CD4-positive, alpha-beta memory T cell (primary cell): ENCODE measurements at regions not wholly inside any gene's neighbourhood (a gene's known extent, or its start where the extent isn't known, plus 50 kb on each side); places are given as distances from the start of the nearest gene placed in this dataset.

Source experiments
- CTCF ChIA-PET: fragments of 350-600 bp; sonication (Branson Sonifier 250); formaldehyde crosslinking; loops from one replicate; lab custom pipeline; 2021; ENCODE audit warnings: inconsistent platforms; ENCODE audit not compliant: partially characterized antibody; lab: Charles Lee
- POLR2A ChIA-PET: fragments of 350-600 bp; sonication (Branson Sonifier 250); formaldehyde crosslinking; loops from one replicate; lab custom pipeline; 2021; ENCODE audit not compliant: partially characterized antibody; lab: Charles Lee
- DNase-seq, 5 donors: peaks; one replicate each; pipeline versions ENCODE4 v3.0.0 to v3.0.0-alpha.2; 2020 to 2022; ENCODE audit warnings: mixed read lengths in 1 of 5
- H3K27ac ChIP-seq: one replicate; pipeline ENCODE4 v1.7.0; 2013; ENCODE audit warnings: low read depth, low read length
- H3K27me3 ChIP-seq: 2 replicates; pipeline ENCODE4 v1.7.0; 2013; ENCODE audit warnings: mild to moderate bottlenecking, low read length, moderate library complexity; ENCODE audit not compliant: insufficient read depth
- H3K36me3 ChIP-seq: 2 replicates; pipeline ENCODE4 v1.7.0; 2013; ENCODE audit warnings: mild to moderate bottlenecking, low read length, moderate library complexity; ENCODE audit not compliant: insufficient read depth
- H3K4me1 ChIP-seq: 2 replicates; pipeline ENCODE4 v1.7.0; 2013; ENCODE audit warnings: mild to moderate bottlenecking, low read length, moderate library complexity; ENCODE audit not compliant: insufficient read depth
- H3K4me3 ChIP-seq, 2 donors: one replicate each; pipeline ENCODE4 v1.7.0; 2013; ENCODE audit warnings: low read length in 2 of 2, mild to moderate bottlenecking in 1 of 2
- H3K9me3 ChIP-seq, 2 donors: one replicate each; pipeline ENCODE4 v1.7.0; 2013; ENCODE audit warnings: low read length in 2 of 2, control low read depth in 1 of 2; ENCODE audit not compliant: control insufficient read depth in 1 of 2
- H3K27ac Mint-ChIP-seq, 7 donors: one replicate each; pipeline ENCODE4 v1.8.0; 2020 to 2021; ENCODE audit warnings: mixed read lengths in 7 of 7, mild to moderate bottlenecking in 6 of 7, inconsistent platforms in 3 of 7, moderate library complexity in 3 of 7
- H3K27me3 Mint-ChIP-seq, 2 donors: one replicate each; pipeline ENCODE4 v1.8.0; 2020 to 2021; ENCODE audit warnings: mixed read lengths in 2 of 2
- H3K36me3 Mint-ChIP-seq, 2 donors: one replicate each; pipeline ENCODE4 v1.8.0; 2020 to 2021; ENCODE audit warnings: mixed read lengths in 2 of 2, inconsistent platforms in 1 of 2, mild to moderate bottlenecking in 1 of 2
- H3K4me1 Mint-ChIP-seq, 4 donors: one replicate each; pipeline ENCODE4 v1.8.0; 2020 to 2021; ENCODE audit warnings: mixed read lengths in 4 of 4, mild to moderate bottlenecking in 1 of 4
- H3K4me3 Mint-ChIP-seq, 8 donors: one replicate each; pipeline ENCODE4 v1.8.0; 2020 to 2021; ENCODE audit warnings: mixed read lengths in 8 of 8, mild to moderate bottlenecking in 7 of 8, moderate library complexity in 6 of 8, inconsistent platforms in 3 of 8
- H3K9me3 Mint-ChIP-seq, 8 donors: one replicate each; pipeline ENCODE4 v1.8.0; 2020 to 2021; ENCODE audit warnings: mixed read lengths in 8 of 8, mild to moderate bottlenecking in 5 of 8, inconsistent platforms in 3 of 8, moderate library complexity in 1 of 8
- intact Hi-C: fragments of 100-400 bp; cut with micrococcal nuclease; formaldehyde crosslinking; loops from one replicate; pipeline ENCODE4 v1.15.1; 2023

DNA sequence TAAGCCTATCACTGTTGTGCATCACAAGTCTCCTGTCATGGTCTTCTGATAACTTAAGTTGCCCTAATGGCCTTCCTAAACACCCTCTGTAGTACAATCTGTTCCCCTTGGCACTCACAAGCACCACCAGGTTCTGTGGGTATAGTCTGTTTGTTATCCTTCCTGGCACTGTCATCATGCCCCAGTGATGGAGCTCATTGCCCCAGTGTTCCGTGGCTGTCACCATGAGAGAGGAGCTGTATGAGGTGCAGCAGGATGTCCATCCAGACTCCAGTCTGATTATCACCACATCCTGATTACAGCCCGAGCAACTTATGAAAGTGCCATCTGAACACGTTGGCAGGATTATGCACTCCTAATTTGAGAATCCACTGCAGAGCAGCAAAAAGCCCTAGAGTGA, 380.1 kb downstream of the FRK start:
- H3K4me1 ChIP-seq, result no peaks in the 10 kb centered on the region
- H3K9me3 Mint-ChIP-seq, result peaks cover 0 to 4% (median 0%) of the 10 kb centered on the region in 8 donors
- H3K36me3 ChIP-seq, result no peaks in the 10 kb centered on the region
- no peaks in the 10 kb centered on the region for H3K36me3 Mint-ChIP-seq
- ChIA-PET POLR2A (no interaction called here), CTCF (no interaction called here)
- intact Hi-C loops, result no loop called here
- H3K27ac ChIP-seq, result no peak overlapping the region
- H3K4me1 Mint-ChIP-seq, result no peaks in the 10 kb centered on the region
- H3K27me3 Mint-ChIP-seq, result no peaks in the 10 kb centered on the region
- H3K4me3 ChIP-seq, result no peak overlapping the region
- H3K9me3 ChIP-seq, result no peaks in the 10 kb centered on the region
- no peak overlapping the region for H3K27ac Mint-ChIP-seq
- H3K4me3 Mint-ChIP-seq, result no peak overlapping the region
- no peaks in the 10 kb centered on the region for H3K27me3 ChIP-seq
- DNase-seq, result no peak

DNA sequence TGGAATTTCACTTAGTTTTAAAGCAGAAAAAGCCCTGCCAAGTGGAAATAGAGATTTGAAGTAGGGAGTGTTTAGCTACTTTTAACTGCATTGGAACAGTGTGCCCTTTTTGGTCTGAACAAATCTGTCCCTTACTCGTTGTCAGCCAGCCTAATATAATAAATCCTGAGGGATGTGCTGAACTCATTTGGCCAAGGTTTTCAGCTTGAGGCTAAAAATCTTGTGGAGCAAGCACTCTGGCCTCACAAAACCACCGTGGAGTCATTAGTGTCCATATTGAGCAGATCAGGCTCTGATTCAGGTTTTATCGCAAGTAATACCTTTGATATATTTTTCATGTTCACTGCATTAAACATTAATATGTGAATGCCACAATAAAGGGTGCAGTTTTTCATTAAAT, 383.5 kb downstream of the FRK start:
- no peaks in the 10 kb centered on the region for H3K9me3 ChIP-seq
- no peaks in the 10 kb centered on the region for H3K4me1 ChIP-seq
- Mint-ChIP-seq H3K4me3 (no peak overlapping the region), H3K4me1 (no peaks in the 10 kb centered on the region), H3K36me3 (no peaks in the 10 kb centered on the region), H3K27me3 (no peaks in the 10 kb centered on the region), H3K27ac (no peak overlapping the region), H3K9me3 (peaks cover 0 to 4% (median 0%) of the 10 kb centered on the region in 8 donors)
- no peak overlapping the region for H3K4me3 ChIP-seq
- DNase-seq, result no peak
- intact Hi-C loops, result no loop called here
- ChIA-PET POLR2A (no interaction called here), CTCF (no interaction called here)
- H3K36me3 ChIP-seq, result no peaks in the 10 kb centered on the region
- H3K27ac ChIP-seq, result no peak overlapping the region
- H3K27me3 ChIP-seq, result no peaks in the 10 kb centered on the region

DNA sequence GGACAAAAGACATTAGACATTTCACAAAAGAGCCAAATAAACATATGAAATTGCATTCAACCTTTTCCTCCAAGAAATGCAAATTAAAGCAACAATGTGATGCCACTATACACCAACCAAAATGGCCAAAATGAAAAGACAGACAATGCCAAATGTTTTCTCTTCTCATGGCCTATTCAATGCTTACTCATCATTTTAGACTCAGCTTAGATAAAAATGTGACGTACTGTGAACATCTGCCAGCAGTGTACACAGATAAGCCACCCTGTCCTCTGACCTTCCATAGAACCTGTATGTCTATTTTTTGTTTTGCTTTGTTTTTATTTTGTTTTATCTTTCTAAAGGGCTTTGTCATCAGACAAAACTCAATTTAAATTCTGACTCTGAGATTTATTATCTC, 385.2 kb downstream of the FRK start:
- no peak for DNase-seq
- H3K4me1 Mint-ChIP-seq, result no peaks in the 10 kb centered on the region
- Histone ChIP-seq H3K36me3 (no peaks in the 10 kb centered on the region), H3K9me3 (no peaks in the 10 kb centered on the region), H3K4me3 (no peak overlapping the region), H3K27me3 (no peaks in the 10 kb centered on the region), H3K4me1 (no peaks in the 10 kb centered on the region), H3K27ac (no peak overlapping the region)
- ChIA-PET CTCF (no interaction called here), POLR2A (no interaction called here)
- no peaks in the 10 kb centered on the region for H3K36me3 Mint-ChIP-seq
- H3K4me3 Mint-ChIP-seq, result no peak overlapping the region
- no peaks in the 10 kb centered on the region for H3K27me3 Mint-ChIP-seq
- intact Hi-C loops, result no loop called here
- no peak overlapping the region for H3K27ac Mint-ChIP-seq
- H3K9me3 Mint-ChIP-seq, result peaks cover 0 to 4% (median 0%) of the 10 kb centered on the region in 8 donors

DNA sequence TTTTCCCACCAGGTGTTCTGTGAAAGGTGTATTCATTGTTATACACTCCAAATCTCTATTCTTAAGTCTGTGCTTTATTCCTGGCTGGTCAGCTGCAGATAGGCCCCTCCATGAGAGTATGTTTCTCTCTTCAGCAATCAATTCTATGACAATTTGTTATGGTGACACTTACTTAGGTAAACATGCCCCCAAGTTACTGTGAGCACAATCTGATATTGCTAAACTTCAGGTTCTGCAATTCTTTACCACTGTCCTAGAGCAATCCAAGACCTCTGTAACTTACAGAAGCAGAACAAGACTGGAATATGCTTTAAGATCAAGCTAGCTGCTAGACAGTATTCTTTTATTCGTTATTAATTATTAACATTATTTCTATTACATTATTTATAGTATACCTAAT, 391.9 kb downstream of the FRK start:
- CTCF ChIA-PET, result no interaction called here

DNA sequence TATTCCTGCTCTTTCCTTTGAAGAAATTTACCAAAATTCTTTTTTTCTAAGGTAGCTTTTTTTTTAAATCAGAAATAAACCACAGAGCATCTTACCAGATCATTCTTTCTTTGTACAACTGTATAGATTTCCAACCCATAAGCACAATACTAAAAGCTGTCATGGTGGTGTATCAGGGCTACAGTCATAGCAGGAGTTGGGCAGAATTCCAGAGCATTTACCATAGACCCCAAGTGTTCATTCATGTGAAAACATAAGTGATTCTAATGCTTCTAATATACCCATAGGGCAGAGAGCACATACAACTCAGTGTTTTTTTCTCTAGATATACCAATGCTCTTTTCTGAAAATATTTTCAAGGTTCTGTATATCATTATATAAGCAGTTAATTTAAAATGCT, 392.5 kb downstream of the FRK start:
- Mint-ChIP-seq H3K4me1 (no peaks in the 10 kb centered on the region), H3K27me3 (no peaks in the 10 kb centered on the region), H3K36me3 (no peaks in the 10 kb centered on the region), H3K27ac (no peak overlapping the region), H3K4me3 (no peak overlapping the region), H3K9me3 (peaks cover 0 to 3% (median 0%) of the 10 kb centered on the region in 8 donors)
- Histone ChIP-seq H3K4me3 (no peak overlapping the region), H3K36me3 (no peaks in the 10 kb centered on the region), H3K27ac (no peak overlapping the region), H3K4me1 (no peaks in the 10 kb centered on the region), H3K9me3 (no peaks in the 10 kb centered on the region), H3K27me3 (no peaks in the 10 kb centered on the region)
- DNase-seq, result no peak
- POLR2A ChIA-PET, result no interaction called here
- CTCF ChIA-PET, result no interaction called here
- intact Hi-C loops, result no loop called here

More for the DNA sequence above, 391.9 kb downstream of the FRK start:
- intact Hi-C loops, result no loop called here
- H3K27me3 Mint-ChIP-seq, result no peaks in the 10 kb centered on the region
- H3K9me3 ChIP-seq, result no peaks in the 10 kb centered on the region
- H3K27ac ChIP-seq, result no peak overlapping the region
- DNase-seq, result no peak
- no peaks in the 10 kb centered on the region for H3K36me3 Mint-ChIP-seq
- H3K27ac Mint-ChIP-seq, result no peak overlapping the region
- peaks cover 0 to 2% (median 0%) of the 10 kb centered on the region in 8 donors for H3K9me3 Mint-ChIP-seq
- no peaks in the 10 kb centered on the region for H3K36me3 ChIP-seq
- no peaks in the 10 kb centered on the region for H3K4me1 ChIP-seq
- H3K27me3 ChIP-seq, result no peaks in the 10 kb centered on the region
- no peak overlapping the region for H3K4me3 Mint-ChIP-seq
- POLR2A ChIA-PET, result no interaction called here
- H3K4me3 ChIP-seq, result no peak overlapping the region
- no peaks in the 10 kb centered on the region for H3K4me1 Mint-ChIP-seq

DNA sequence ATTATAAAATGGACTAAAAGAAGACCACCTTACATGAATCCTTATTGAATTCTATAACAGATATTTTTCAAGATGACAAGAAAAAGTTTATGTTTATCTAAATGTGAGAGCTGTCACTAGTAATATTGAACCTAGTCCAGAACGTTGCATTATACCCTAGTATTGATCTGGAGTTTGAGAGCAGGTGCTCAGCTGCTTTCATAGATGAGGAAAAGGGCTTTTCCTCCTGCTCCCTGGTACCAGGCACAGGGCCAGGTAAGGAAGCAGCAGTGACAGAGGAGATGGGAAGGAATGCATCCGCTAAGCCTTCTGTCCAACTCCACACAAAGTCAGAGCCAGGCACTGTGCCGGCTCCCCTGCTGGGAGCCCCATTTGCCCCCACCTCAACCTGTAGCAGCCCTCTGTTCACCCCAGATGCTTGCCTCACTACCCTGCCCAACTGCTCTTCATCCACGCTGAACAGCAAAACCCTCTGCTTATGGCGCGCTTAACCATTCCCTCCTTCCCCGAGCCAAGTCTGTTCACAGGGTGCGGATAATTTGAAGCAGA, 393.1 kb downstream of the FRK start:
- H3K27ac Mint-ChIP-seq, result no peak overlapping the region
- H3K4me1 ChIP-seq, result no peaks in the 10 kb centered on the region
- ChIA-PET POLR2A (no interaction called here), CTCF (no interaction called here)
- H3K4me3 ChIP-seq, result no peak overlapping the region
- no peaks in the 10 kb centered on the region for H3K27me3 Mint-ChIP-seq
- intact Hi-C loops, result no loop called here
- no peak overlapping the region for H3K27ac ChIP-seq
- H3K9me3 ChIP-seq, result no peaks in the 10 kb centered on the region
- DNase-seq, result no peak
- no peak overlapping the region for H3K4me3 Mint-ChIP-seq
- no peaks in the 10 kb centered on the region for H3K36me3 ChIP-seq
- H3K9me3 Mint-ChIP-seq, result peaks cover 0 to 4% (median 0%) of the 10 kb centered on the region in 8 donors
- no peaks in the 10 kb centered on the region for H3K4me1 Mint-ChIP-seq
- no peaks in the 10 kb centered on the region for H3K27me3 ChIP-seq
- no peaks in the 10 kb centered on the region for H3K36me3 Mint-ChIP-seq

DNA sequence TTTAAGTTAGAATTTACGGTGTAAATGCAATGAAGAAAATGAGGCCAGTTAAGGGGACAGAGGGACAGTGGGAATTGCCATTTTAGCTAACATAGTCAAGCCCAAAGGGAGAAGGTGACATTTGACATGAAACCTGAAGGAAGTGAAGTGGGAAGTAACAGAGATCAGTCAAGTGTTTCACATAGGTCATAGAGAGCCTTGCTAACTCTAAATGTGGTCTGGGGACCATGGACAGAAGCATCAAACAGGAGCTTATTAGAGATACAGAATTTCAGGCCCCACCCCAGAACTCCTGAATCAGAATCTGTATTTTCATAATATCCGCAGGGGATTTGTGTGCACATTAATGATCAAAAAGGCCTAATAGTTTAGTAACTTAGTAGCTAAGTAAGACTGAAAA, 393.7 kb downstream of the FRK start:
- Mint-ChIP-seq H3K4me3 (no peak overlapping the region), H3K27ac (no peak overlapping the region), H3K27me3 (no peaks in the 10 kb centered on the region), H3K4me1 (no peaks in the 10 kb centered on the region), H3K9me3 (peaks cover 0 to 4% (median 0%) of the 10 kb centered on the region in 8 donors), H3K36me3 (no peaks in the 10 kb centered on the region)
- intact Hi-C loops, result no loop called here
- H3K9me3 ChIP-seq, result no peaks in the 10 kb centered on the region
- DNase-seq, result no peak
- H3K4me1 ChIP-seq, result no peaks in the 10 kb centered on the region
- CTCF ChIA-PET, result no interaction called here
- POLR2A ChIA-PET, result no interaction called here
- H3K36me3 ChIP-seq, result no peaks in the 10 kb centered on the region
- H3K27me3 ChIP-seq, result no peaks in the 10 kb centered on the region
- H3K4me3 ChIP-seq, result no peak overlapping the region
- no peak overlapping the region for H3K27ac ChIP-seq

DNA sequence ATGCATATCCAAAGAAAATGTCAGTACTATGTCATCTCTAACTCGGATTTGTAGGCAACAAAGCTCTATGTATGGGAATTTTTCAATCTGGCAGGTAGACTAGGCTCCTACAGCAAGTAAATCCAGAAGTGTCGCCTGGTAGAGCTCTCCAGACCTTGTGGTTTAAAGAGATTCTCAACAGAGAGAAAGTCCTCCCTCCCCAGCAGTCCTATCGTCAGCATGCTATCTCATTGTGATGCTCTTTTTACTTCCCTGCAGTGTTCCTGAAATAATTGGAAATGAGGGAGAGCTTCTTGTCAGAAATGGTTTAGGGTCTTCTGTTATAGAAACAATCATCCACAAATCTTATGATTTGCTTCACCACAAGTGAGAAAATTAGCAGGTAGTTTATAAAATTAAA, 395.4 kb downstream of the FRK start:
- no peak overlapping the region for H3K27ac Mint-ChIP-seq
- no peak overlapping the region for H3K4me3 Mint-ChIP-seq
- Histone ChIP-seq H3K27me3 (no peaks in the 10 kb centered on the region), H3K4me3 (no peak overlapping the region), H3K27ac (no peak overlapping the region), H3K9me3 (no peaks in the 10 kb centered on the region), H3K4me1 (no peaks in the 10 kb centered on the region), H3K36me3 (no peaks in the 10 kb centered on the region)
- no peaks in the 10 kb centered on the region for H3K4me1 Mint-ChIP-seq
- no peak for DNase-seq
- no peaks in the 10 kb centered on the region for H3K27me3 Mint-ChIP-seq
- POLR2A ChIA-PET, result no interaction called here
- intact Hi-C loops, result no loop called here
- H3K9me3 Mint-ChIP-seq, result peaks cover 0 to 4% (median 0%) of the 10 kb centered on the region in 8 donors
- CTCF ChIA-PET, result interaction anchor here (1.1 kb wide), 1 partner anchor 9 kb away, joined by 3 read pairs; no protein-coding TSS in a partner anchor
- no peaks in the 10 kb centered on the region for H3K36me3 Mint-ChIP-seq
